WTC11 (cell line): ENCODE measurements at regions not wholly inside any gene's neighbourhood (a gene's known extent, or its start where the extent isn't known, plus 50 kb on each side); places are given as distances from the start of the nearest gene placed in this dataset.

Experiments used
- ATAC-seq: fragments of 200-7000 bp; cut with Tn5 transposase; 2 replicates; pipeline ENCODE4 v1.10.0; 2021; ENCODE audit warnings: mild to moderate bottlenecking, moderate library complexity
- CTCF ChIA-PET: fragments of 300-600 bp; sonication (Branson Sonifier 250); formaldehyde crosslinking; loops from one replicate; lab custom pipeline; 2021; ENCODE audit warnings: antibody characterized with exemption; lab: Charles Lee
- POLR2A ChIA-PET: fragments of 350-600 bp; sonication (Branson Sonifier 250); formaldehyde crosslinking; loops from one replicate; lab custom pipeline; 2021; ENCODE audit warnings: antibody characterized with exemption; lab: Charles Lee
- DNase-seq: peaks from one replicate; pipeline ENCODE4 v3.0.0; 2021; ENCODE audit warnings: low spot score
- H3K27ac Mint-ChIP-seq: 2 replicates; pipeline ENCODE4 v1.8.0; 2021; ENCODE audit warnings: mixed read lengths
- H3K27me3 Mint-ChIP-seq: 2 replicates; pipeline ENCODE4 v1.8.0; 2021; ENCODE audit warnings: low read depth, mild to moderate bottlenecking, moderate library complexity, mixed read lengths
- H3K36me3 Mint-ChIP-seq: 2 replicates; pipeline ENCODE4 v1.8.0; 2021; ENCODE audit warnings: mixed read lengths
- H3K4me1 Mint-ChIP-seq: 2 replicates; pipeline ENCODE4 v1.8.0; 2022; ENCODE audit warnings: mixed read lengths
- H3K4me3 Mint-ChIP-seq: 2 replicates; pipeline ENCODE4 v1.8.0; 2021; ENCODE audit warnings: mild to moderate bottlenecking, moderate library complexity, mixed read lengths
- H3K9me3 Mint-ChIP-seq: 2 replicates; pipeline ENCODE4 v1.8.0; 2021; ENCODE audit warnings: mixed read lengths
- ATF1 ChIP-seq: sonication (generic); formaldehyde crosslinking; IDR thresholded peaks from 2 replicates; pipeline ENCODE4 v1.8.1; 2023; ENCODE audit warnings: mild to moderate bottlenecking, moderate library complexity, missing genetic modification reagents
- CBFB ChIP-seq: sonication (generic); formaldehyde crosslinking; IDR thresholded peaks from 2 replicates; pipeline ENCODE4 v1.8.1; 2022; ENCODE audit warnings: mild to moderate bottlenecking, low read depth, missing genetic modification reagents
- CREM ChIP-seq: sonication (generic); formaldehyde crosslinking; IDR thresholded peaks from 2 replicates; pipeline ENCODE4 v1.8.1; 2022; ENCODE audit warnings: mild to moderate bottlenecking, missing genetic modification reagents, moderate library complexity
- KAT7 ChIP-seq: sonication (generic); formaldehyde crosslinking; IDR thresholded peaks from 2 replicates; pipeline ENCODE4 v1.8.1; 2023; ENCODE audit warnings: missing genetic modification reagents, mild to moderate bottlenecking, borderline replicate concordance
- NR1H2 ChIP-seq: sonication (generic); formaldehyde crosslinking; IDR thresholded peaks from 2 replicates; pipeline ENCODE4 v1.9.0; 2021; ENCODE audit warnings: mild to moderate bottlenecking, moderate library complexity, missing genetic modification reagents
- NR3C1 ChIP-seq: sonication (generic); formaldehyde crosslinking; conservative IDR thresholded peaks from 2 replicates; pipeline ENCODE4 v1.8.1; 2023; ENCODE audit warnings: low read depth, mild to moderate bottlenecking, missing genetic modification reagents
- PRRX2 ChIP-seq: fragments of 250-450 bp; sonication (Bioruptor Pico); IDR thresholded peaks from 2 replicates; pipeline ENCODE4 v1.8.0; 2021; ENCODE audit warnings: mild to moderate bottlenecking
- STAT6 ChIP-seq: sonication (generic); formaldehyde crosslinking; conservative IDR thresholded peaks from 2 replicates; pipeline ENCODE4 v1.8.1; 2023; ENCODE audit warnings: mild to moderate bottlenecking, low read depth, missing genetic modification reagents, moderate library complexity
- TEAD4 ChIP-seq: sonication (generic); formaldehyde crosslinking; IDR thresholded peaks from 2 replicates; pipeline ENCODE4 v1.8.0; 2022; ENCODE audit warnings: mild to moderate bottlenecking, missing genetic modification reagents
- ZNF219 ChIP-seq: sonication (generic); formaldehyde crosslinking; IDR thresholded peaks from 2 replicates; pipeline ENCODE4 v1.8.0; 2023; ENCODE audit warnings: missing genetic modification reagents, mild to moderate bottlenecking, borderline replicate concordance
- TF ChIP-seq, protein P1 (sequence below): fragments of 200-600 bp; IDR thresholded peaks from 2 replicates; pipeline ENCODE4 v1.8.0; 2022; ENCODE audit warnings: antibody characterized with exemption
- TF ChIP-seq, protein P2 (sequence below): sonication (generic); formaldehyde crosslinking; IDR thresholded peaks from 2 replicates; pipeline ENCODE4 v1.8.1; 2022; ENCODE audit warnings: missing genetic modification reagents, borderline replicate concordance
- TF ChIP-seq, protein P3 (sequence below): sonication (generic); formaldehyde crosslinking; IDR thresholded peaks from 2 replicates; pipeline ENCODE4 v1.8.1; 2023; ENCODE audit warnings: mild to moderate bottlenecking, missing genetic modification reagents
- TF ChIP-seq, protein P4 (sequence below): sonication (generic); formaldehyde crosslinking; IDR thresholded peaks from 2 replicates; pipeline ENCODE4 v1.8.1; 2022; ENCODE audit warnings: mild to moderate bottlenecking, moderate library complexity, missing genetic modification reagents

DNA sequence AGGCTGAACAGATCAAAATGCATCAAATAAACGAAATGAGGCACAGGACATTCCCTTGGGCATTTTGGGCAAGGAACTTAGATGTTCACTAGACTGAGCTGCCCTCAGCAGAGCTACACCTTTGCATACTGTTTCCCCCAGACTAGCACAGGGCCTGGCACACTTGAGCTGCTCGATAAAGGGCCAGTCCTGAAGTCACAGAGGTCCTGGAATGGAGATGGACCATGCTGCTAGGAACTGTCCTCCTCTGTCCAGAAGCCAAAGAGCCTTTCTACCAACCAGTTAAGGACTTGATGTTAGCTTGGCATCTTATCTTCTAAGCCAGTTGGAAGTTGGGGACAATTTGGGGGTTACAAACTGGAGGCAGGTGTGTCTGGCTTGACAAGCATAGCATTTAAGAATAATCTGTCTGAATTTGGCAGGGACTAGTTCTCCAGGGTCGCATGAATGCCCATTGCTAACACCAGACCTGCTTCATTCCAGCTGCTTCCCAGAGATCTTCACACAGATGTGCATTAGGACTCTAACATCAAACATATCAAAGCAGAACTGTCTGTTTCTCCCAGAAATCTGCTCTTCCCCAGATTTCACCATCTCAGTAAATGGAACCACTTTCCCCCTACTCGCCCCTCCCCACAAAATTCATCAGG lies 152.2 kb upstream of the PDE1C start (continued):
- TF ChIP-seq, protein P1, sequence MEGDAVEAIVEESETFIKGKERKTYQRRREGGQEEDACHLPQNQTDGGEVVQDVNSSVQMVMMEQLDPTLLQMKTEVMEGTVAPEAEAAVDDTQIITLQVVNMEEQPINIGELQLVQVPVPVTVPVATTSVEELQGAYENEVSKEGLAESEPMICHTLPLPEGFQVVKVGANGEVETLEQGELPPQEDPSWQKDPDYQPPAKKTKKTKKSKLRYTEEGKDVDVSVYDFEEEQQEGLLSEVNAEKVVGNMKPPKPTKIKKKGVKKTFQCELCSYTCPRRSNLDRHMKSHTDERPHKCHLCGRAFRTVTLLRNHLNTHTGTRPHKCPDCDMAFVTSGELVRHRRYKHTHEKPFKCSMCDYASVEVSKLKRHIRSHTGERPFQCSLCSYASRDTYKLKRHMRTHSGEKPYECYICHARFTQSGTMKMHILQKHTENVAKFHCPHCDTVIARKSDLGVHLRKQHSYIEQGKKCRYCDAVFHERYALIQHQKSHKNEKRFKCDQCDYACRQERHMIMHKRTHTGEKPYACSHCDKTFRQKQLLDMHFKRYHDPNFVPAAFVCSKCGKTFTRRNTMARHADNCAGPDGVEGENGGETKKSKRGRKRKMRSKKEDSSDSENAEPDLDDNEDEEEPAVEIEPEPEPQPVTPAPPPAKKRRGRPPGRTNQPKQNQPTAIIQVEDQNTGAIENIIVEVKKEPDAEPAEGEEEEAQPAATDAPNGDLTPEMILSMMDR = no peak
- TF ChIP-seq, protein P2, sequence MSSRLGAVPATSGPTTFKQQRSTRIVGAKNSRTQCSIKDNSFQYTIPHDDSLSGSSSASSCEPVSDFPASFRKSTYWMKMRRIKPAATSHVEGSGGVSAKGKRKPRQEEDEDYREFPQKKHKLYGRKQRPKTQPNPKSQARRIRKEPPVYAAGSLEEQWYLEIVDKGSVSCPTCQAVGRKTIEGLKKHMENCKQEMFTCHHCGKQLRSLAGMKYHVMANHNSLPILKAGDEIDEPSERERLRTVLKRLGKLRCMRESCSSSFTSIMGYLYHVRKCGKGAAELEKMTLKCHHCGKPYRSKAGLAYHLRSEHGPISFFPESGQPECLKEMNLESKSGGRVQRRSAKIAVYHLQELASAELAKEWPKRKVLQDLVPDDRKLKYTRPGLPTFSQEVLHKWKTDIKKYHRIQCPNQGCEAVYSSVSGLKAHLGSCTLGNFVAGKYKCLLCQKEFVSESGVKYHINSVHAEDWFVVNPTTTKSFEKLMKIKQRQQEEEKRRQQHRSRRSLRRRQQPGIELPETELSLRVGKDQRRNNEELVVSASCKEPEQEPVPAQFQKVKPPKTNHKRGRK (CRISPR knock-in tag) = no peak

- CTCF ChIA-PET = interaction anchor here (0.6 to 1.6 kb wide), 4 partner anchors 10 to 136 kb away, joined by 3 to 5 read pairs (median 4); no protein-coding TSS in a partner anchor
- TF ChIP-seq, protein P2 (CRISPR knock-in tag) = no peak
- TF ChIP-seq, protein P3, sequence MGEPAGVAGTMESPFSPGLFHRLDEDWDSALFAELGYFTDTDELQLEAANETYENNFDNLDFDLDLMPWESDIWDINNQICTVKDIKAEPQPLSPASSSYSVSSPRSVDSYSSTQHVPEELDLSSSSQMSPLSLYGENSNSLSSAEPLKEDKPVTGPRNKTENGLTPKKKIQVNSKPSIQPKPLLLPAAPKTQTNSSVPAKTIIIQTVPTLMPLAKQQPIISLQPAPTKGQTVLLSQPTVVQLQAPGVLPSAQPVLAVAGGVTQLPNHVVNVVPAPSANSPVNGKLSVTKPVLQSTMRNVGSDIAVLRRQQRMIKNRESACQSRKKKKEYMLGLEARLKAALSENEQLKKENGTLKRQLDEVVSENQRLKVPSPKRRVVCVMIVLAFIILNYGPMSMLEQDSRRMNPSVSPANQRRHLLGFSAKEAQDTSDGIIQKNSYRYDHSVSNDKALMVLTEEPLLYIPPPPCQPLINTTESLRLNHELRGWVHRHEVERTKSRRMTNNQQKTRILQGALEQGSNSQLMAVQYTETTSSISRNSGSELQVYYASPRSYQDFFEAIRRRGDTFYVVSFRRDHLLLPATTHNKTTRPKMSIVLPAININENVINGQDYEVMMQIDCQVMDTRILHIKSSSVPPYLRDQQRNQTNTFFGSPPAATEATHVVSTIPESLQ (CRISPR knock-in tag) = no peak
- TF ChIP-seq, protein P4, sequence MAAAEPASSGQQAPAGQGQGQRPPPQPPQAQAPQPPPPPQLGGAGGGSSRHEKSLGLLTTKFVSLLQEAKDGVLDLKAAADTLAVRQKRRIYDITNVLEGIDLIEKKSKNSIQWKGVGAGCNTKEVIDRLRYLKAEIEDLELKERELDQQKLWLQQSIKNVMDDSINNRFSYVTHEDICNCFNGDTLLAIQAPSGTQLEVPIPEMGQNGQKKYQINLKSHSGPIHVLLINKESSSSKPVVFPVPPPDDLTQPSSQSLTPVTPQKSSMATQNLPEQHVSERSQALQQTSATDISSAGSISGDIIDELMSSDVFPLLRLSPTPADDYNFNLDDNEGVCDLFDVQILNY (CRISPR knock-in tag) = no peak
- TF ChIP-seq NR3C1 (CRISPR knock-in tag) (no peak), CBFB (no peak), PRRX2 (CRISPR knock-in tag) (no peak), KAT7 (no peak), ATF1 (CRISPR knock-in tag) (no peak), STAT6 (CRISPR knock-in tag) (no peak), ZNF219 (CRISPR knock-in tag) (no peak), CREM (CRISPR knock-in tag) (no peak), TEAD4 (CRISPR knock-in tag) (no peak), NR1H2 (CRISPR knock-in tag) (no peak)
- no peaks in the 10 kb centered on the region for H3K36me3 Mint-ChIP-seq
- H3K27me3 Mint-ChIP-seq = no peaks in the 10 kb centered on the region; the same call in 1 of the 2 replicates
- H3K4me3 Mint-ChIP-seq = no peak overlapping the region
- DNase-seq (no peak), ATAC-seq (no peak)
- no peak overlapping the region for H3K27ac Mint-ChIP-seq
- H3K4me1 Mint-ChIP-seq = no peaks in the 10 kb centered on the region
- POLR2A ChIA-PET = no interaction called here
- H3K9me3 Mint-ChIP-seq = no peaks in the 10 kb centered on the region
Measured at GRCh38 chr7:32221736-32222135, 151.5 kb upstream of the PDE1C start.
